NCI-H526 treated with DMSO at 0.1 percent for 48 hours (cell line): ENCODE measurements at regions not wholly inside any gene's neighbourhood (a gene's known extent, or its start where the extent isn't known, plus 50 kb on each side); places are given as distances from the start of the nearest gene placed in this dataset.

Experiments
- DNase-seq: peaks from one replicate; lab custom pipeline; 2025; lab: John Stamatoyannopoulos, UW

DNA sequence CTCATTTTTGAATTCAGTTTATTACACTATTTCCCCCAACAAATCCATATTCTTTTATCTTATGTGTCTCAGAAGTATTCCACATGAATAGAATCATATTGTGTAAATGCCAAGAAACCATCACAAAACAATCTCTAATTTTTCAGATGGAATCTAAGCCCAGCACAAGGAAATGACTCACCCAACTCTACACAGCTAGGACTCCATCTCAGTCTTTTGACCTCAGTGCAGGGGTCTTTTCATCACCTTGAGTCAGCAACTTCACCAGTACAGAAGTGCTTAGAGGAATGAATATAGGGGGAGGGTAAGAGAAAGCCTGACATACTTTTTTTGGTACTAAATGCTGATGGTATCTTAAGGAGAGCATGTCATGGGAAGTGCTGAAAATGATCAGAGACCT, 169.3 kb upstream of the LRRN1 start:
- DNase-seq: no peak

DNA sequence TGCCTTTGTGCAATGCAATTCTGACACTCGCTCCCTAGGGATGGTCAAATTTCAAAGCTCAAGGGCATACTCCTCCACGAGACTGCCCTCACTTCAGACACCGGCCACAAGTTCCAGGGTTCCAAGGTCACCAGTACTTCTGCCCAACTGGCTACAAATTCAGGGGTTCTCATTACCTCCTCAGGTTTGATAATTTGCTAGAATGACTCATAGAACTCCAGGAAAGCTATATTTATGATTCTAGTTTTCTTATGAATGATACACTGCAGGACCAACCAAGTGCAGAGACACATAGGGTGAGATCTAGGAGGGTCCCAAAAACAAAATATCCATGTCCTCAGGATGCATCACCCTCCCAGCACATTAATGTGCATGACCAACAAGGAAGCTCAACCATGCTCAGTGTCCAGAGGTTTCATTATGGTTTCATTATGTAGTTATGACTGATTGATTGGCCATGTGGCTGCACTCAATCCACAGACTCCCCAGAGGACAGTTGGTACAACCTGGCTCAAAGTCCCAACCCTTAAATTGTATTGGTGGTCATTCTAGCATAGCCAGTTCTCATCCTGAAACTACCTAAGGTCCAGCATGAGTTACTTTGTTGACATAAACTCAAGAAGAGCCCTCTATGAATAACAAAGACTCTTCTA, 170.4 kb upstream of the LRRN1 start:
- DNase-seq: no peak

DNA sequence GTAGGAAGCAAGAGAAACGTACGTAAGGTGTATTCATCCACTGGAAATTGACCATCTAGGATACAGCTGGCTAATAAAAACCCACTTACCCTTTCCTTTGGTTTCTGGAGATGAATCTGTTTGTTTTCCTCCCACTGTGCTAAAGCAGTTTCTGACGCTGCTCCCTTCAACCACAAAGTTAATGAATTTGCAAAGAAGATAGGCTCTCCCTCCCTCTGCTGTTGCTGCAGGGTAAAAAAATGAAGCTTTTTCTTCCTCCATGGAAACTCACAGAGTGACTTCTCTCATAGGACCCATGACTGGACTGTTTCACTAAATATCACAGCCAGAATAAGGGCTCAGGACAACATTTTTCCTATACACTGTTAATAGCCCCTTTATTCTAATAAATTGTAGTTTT, 172.1 kb upstream of the LRRN1 start:
- no peak for DNase-seq

DNA sequence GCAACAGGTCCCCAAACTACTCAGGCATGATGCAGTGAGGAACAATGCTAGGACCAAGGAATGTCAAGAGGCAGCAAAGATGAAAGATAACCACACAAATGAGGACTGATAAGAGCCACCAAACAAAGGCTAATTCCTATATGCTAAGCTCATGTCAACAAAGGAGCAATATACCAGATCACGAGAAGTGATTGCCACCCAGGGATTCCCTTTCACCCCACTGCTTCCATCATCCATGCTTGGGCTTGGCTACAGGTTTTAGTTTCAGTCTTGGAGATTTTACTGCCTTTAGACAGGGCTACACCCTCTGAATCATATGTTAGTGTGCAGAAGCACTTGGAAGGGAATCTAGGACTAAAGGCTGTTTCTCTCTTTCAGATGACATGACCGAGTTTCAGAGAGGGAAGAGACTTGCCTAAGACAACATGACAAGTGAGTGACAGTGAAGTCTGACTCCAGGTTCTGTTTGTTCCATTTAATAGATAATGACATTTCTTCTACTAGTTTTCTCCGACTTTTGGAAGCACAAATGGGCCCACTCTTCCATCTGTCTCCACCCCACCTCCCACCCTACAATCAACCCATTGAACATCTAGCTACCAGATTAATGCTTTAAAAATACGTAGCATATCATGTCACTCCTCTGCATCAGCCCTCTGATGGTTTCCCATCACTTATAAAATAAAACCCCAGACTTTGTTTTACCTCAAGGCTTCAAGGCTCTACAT, 173.5 kb upstream of the LRRN1 start:
- no peak for DNase-seq

DNA sequence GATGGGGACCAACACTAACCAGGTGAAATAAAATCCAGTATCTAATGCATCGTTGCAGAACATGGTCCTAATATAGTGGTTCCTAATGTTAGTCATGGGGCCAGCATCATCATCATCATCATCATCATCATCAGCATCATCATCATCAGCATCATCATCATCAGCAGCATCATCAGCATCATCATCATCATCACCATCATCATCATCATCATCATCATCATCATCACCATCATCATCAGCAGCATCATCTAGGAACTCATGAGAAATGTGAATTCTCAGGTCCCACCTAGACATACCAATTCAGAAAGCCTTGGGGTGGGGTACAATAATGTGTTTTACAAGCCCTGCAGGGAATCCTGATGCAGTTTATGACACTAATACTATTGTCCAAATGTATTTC, 179.4 kb upstream of the LRRN1 start:
- DNase-seq: no peak

DNA sequence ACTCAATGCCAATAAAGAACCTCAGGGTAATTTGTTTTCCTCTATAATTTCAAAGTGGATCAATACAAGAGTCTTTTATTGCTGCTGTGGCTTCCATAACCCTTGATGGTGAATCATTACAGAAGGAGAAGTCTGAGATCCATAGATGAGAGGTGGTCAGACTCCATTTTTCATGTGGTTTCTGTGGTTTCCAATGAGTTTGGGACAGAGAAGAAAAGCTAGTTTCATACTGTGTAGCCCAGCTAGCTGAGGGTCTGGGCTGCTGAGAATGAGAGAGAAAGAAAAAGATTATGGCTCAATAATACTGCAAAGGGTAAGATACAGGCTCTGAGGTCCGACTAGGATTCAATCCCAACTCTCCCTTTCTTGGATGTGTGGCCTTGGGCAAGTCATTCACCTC, 180.6 kb upstream of the LRRN1 start:
- DNase-seq: no peak

DNA sequence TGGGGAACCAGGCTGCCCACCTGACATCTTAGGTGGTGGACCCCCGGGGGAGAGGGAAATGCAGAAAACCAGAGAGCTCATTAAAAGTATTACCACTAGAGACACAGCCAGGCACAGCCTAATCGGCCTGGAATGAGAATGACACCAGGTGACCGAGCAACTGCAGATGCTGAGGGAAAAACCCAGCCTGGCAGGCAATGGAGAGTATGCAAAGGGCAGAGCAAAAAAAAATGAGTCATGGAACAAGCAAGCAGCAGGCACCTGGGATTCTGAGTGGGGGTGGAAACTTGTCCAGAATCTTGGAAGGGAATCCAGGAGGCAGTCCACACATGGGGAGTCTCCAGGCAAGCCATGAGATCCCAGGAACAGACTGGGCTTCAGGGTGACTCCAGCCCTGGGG, 183.7 kb upstream of the LRRN1 start:
- no peak for DNase-seq

DNA sequence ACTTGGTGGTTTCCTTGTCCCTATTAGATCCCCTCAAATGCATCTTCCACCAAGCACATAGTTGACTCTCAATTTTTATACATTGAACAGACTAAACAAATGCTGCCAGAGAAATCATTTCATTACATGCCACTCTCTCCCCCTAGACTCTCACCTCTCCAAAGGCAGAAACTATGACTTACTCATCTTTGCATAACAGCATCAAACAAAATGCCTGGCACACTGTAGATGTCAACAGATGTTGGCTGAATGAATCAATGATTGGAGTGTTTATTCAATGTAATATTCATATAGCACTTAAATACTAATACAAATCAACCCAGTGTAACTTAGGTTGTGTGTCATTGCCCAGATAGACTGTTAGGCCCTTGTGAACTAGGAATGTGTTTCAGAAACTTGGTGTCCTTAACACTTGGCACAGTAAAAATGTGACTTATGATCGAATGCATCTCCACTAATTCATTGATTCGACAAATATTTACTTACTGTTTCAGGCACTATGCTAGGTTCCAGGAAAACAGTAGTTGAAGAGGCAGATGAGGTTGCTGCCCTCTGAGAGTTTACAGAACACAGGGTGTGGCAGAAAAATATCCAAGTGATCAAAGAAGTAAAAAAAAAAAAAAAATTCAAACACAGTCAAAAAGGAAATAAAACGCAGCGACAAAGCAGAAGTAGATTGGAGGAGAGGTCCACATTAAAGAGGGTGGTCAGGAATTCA, 188.5 kb upstream of the LRRN1 start:
- no peak for DNase-seq

DNA sequence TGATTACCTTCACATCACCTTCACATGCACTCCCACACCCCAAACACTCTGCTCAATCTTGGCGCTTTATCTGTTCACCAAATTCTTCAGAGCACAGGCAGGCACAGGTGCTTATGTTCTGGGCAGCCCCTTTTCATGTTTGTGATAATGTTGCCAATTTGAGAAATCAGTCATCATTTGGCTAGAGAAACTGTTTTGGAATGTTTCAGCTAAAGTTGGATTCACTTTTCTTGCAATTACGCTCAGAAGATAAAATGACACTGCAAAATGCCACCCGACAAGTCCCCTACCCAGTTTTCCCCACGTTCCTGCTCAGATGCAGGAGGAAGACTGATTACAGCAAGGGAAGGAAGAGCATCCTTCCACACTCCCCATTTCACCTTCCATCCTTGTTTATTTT, 192.9 kb upstream of the LRRN1 start:
- no peak for DNase-seq

DNA sequence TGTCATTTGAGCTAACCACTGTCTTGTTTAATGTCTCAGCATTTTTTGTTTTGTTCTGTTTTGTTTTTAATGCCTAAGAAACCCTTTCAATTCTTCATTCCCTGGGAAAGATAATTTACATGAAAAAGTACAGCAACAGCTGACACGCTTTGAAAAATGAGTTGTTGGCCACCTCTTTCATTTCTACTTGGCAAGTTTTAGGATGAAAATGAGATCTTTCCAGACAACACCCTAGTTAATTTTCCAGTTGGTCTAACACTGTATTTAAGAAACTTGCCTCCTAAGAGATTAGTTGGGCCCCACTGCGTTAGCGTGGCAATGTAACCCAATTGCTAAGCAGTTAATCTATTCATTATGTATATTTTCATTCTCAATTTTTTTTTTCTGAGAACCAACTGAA, 194.0 kb upstream of the LRRN1 start:
- DNase-seq: no peak

DNA sequence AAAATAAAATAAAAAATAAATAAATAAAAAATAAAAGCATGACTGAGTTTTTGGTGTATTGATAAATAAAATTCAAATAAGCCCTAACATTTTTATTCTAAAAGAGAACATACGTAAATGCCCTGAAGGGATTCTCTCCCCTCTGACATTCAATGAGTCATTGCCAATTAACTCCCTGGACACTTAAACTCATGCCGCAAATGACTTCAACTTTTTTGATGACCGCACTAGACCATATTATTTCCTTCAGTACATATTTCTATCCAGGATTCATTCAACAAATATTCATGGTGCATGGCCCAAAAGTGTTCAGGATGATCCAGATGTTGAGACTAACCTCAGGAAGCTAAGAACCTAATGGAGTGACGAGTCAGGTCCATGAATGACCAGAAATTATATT, 195.9 kb upstream of the LRRN1 start:
- no peak for DNase-seq

DNA sequence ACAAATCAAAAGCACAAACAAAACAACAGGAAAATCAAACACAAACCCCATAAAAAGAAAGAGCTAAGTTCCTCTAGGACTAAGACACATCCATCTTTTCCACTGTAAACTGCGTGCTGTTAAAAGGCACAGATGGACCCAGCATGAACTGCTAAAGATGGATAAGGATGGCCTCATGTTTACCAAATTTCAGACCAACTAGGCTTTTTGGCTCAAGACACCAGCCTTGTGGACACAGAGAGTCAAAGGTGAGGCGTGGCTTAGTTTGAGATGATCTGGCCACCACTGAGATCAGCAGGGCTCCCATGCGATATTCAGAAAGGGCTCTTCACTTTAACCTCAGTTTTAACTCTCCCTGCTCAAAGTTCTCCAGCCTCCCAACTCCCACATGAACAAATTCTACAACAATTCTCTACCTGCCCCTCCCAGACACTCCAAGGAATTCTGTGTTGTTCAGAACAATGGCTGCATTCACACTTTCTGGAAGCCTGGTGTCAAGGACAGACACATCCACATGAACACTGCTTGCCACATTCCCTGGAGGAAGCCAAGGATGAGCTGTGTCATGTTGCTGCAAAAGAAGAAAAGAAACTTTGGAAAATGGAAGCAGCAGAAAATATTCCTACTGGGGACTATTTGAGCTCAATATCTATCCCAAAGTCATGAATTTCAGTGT, 198.4 kb upstream of the LRRN1 start:
- no peak for DNase-seq

DNA sequence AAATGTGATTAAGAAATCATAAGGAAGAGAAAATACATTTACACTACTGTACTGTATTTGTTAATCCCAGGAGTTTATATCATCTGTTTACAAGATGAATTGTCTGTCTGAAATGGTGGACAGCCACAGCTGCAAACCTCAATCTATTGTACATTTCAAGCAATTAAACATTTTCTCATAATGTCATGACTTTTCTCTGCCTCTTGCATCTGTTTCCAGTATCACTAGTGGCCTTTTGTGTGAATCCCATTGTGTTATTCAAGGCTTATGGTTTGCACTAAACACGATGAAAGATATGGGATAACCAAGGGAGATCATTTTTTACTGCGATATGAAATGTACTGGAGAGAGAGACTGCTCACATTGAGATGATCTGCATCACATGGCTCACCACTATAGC, 200.2 kb upstream of the LRRN1 start:
- no peak for DNase-seq

DNA sequence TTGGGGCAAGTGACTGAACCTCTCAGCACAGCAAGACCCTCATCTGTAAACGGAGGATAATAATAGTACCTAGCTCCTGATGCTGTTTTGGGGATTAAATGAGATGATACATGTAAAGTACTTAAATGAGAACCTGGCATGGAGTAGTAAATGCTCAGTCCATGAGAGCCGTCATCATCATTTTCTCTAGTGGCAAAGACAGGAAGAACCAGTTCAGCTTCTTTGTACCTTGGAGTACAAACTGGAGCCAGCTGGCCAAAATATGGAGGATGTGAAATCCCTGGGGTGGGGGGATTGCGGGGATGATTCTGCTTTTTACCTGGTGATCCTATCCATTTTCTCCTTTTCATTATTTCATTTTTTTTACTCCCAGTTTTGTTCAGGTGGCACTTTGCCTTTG, 204.2 kb upstream of the LRRN1 start:
- no peak for DNase-seq

DNA sequence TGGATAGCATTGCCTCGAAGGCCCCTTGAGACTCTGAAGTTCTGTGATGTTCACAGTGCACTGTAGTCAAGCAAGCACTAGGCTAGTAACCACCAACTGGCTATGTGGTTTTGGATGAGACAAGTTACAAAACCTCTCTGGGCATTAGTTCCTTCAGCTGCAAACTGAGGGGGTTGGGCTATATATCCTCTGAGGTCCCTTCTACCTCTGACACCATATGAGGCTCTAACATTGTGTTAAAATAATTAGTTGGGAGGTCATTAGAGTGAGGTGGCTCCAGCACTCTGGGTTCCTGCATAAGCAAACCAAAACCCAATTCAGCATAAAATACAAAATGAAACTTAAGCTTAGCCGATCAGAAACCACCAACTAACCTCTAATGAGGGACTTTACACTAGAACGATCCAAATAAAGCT, 209.5 kb upstream of the LRRN1 start:
- DNase-seq: no peak

DNA sequence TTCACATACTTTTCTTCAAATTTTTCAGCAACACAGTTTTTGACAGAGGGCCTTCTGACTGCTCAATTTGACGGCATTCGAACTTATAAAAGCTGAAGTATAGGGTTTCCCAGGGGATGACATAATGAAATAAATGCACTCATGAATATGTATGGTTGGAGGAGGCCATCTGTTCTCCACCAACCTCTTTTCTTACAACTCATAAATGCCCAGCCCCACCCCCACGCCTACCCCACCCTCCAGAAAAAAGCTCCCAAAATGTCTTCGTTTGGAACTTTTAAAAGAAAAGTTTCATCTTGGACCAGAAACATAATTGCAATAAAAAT, 211.6 kb upstream of the LRRN1 start:
- DNase-seq: no peak

DNA sequence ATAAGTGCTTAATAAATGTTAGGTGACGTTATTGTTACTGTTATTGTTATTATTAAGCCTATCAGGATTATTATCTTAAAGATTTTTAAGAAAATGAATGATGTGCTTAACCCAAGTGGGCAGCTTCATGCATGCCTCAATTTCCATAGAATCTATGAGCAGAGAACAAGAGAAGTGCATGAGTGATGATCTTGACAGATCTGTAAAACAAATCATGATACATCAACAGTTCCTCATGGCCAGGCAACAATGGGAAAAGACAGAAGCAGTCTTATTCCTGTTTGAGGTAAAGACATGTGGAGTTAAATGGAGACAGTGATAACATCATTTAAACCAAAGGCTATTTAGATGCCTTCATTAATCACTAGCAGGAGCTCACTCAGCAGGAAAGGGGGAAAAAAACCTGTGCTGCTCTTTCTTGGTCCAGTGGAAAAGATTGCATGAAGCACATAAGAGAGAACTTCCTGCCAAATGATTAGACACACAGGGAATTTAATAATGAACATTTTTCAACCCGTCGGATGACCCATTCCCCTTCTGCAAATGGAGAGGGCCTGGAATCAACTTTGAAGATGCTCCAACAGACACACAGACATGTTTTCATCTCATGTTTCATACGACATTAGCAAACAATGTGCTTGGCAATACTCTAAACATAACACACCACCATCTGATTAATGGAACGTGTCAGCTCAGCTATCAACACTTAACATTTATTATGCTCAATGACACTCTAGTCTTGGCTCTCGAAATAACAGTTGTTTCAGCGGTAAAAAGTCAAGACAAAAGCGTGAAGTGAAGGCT, 212.2 kb upstream of the LRRN1 start:
- DNase-seq: no peak

DNA sequence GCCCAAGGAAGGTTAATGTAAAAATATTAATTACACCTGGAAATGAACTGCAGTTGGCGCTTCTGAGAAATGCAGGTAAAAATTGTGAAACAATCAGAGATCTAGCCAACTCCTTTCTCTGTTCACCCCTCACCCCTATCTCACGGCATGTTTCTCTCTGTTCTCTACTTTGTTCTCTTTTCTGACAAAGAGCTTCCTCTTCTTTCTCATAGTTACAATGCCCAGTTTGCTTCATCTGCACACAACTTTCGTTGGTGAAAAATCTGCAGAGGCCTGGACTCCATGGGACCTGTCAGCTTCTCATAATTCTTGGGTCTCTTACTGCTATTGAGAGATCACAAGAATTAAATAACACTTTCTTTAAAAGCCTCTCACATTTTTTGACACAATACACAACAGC, 212.9 kb upstream of the LRRN1 start:
- no peak for DNase-seq

DNA sequence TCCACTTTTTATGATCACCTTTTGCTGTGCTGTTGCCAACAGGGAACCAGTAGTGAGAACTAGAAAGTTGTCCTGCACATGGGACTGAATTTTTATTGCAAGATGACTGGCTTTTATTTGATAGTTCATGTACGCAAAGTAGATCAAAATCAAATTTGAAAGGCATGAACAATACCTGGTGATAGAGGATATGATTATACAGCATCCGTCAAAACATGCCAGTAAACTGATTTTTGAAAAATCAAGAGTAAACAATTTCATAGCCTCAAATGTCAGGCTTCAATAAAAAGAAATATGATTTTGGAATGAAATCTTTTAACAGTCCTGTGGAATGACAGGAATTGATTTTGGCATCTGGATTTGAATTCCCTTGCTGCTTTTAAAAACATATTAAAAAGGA, 219.6 kb upstream of the LRRN1 start:
- no peak for DNase-seq

DNA sequence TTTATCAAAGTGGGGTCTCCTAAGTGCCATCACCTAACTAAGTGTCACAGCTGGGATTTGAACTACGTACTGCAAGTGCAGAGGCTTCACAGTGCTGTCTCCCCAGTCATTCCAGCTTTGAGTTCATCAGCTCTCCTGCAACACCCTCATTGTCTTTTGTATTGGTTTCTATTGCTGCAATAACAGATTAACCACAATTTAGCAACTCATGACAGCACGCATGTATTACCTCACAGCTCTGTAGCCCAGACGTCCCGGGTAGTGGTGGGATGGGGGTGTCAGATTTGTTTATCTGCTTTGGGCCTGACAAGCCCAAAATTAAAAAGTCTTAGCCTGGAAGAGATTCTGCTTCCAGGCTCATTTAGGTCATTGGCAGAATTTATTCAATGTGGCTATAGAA, 220.5 kb upstream of the LRRN1 start:
- DNase-seq: no peak

DNA sequence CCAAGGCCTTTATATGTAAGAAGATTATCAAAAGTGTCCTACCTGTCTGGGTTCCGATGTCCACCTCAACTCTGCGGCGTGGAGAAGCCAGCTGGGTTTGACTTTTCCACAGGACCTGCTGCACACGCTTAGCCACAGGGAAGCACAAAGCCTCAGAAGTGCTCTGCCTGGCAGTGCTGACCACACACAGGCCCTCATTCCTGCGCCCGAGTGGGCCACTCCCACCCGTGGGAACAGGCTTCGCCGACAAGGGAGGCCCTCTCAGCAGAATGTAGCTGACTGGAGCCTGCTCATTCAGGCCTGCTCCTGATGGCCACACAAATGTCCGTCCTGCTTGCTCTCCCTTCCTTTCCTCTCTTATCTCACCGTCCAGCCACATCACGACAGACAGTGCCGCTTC, 221.4 kb upstream of the LRRN1 start:
- DNase-seq: no peak

DNA sequence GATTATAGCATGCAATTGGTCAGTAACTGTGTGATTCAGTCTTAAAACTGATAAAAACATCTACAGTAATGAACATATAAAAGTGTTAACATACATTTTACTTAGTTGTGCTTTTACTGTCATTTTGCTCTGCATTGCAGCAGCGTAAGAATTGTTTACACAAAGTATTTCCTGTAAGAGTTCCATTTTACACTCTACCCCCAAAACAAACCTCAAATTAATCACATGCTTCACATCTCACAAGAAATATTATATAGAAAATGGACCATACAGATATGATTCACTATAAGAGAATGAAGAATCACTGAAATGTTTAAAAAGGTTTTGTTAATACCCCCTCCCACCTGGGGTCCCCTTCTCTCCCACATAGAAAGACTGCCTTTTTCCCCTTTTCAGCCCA, 225.9 kb upstream of the LRRN1 start:
- no peak for DNase-seq
